ENCODE measurements at regions not wholly inside any gene's neighbourhood (a gene's known extent, or its start where the extent isn't known, plus 50 kb on each side); places are given as distances from the start of the nearest gene placed in this dataset.

DNA sequence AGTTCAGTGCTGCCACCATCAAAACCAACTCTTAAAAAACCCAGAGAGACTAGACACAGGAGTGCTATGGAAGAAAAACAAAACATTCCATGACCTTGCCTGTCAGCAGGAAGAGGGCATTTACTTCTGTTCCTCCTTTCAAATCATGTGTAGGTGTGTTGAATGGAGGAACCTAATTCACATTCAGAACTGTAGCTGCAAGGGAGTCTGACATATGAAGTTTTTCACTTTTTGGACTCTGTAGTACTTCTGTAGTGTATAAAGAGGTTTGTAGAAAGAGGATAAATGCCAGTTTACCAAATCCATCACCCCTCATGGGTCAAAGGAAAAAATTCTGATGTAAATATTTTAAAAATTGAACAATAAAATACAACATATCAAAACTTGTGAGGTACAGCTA, 51.1 kb upstream of the SYPL1 start:
- no peak for TF ChIP-seq EZH2phosphoT487 (IDR thresholded peaks at IDR 0.05; ENCODE audit: borderline replicate concordance, low read depth)
- no peak for TF ChIP-seq CTCF (IDR thresholded peaks at IDR 0.05)
- no peak for TF ChIP-seq TEAD4 (IDR thresholded peaks at IDR 0.05; ENCODE audit: borderline replicate concordance, insufficient read depth)
- no peak for TF ChIP-seq JUND (IDR thresholded peaks at IDR 0.05)
